GM12891 (cell line): ENCODE measurements at regions not wholly inside any gene's neighbourhood (a gene's known extent, or its start where the extent isn't known, plus 50 kb on each side); places are given as distances from the start of the nearest gene placed in this dataset.

Source experiments
- POLR2A ChIP-seq: IDR thresholded peaks from 2 replicates; pipeline ENCODE4 v1.6.1; 2011; ENCODE audit warnings: low read depth, low read length, control low read depth
- POLR2AphosphoS5 ChIP-seq: IDR thresholded peaks from 2 replicates; pipeline ENCODE4 v1.6.1; 2011; ENCODE audit warnings: low read depth, low read length, control low read depth
- TAF1 ChIP-seq: IDR thresholded peaks from 2 replicates; pipeline ENCODE4 v1.6.1; 2011; ENCODE audit warnings: low read depth, low read length, control low read depth

DNA sequence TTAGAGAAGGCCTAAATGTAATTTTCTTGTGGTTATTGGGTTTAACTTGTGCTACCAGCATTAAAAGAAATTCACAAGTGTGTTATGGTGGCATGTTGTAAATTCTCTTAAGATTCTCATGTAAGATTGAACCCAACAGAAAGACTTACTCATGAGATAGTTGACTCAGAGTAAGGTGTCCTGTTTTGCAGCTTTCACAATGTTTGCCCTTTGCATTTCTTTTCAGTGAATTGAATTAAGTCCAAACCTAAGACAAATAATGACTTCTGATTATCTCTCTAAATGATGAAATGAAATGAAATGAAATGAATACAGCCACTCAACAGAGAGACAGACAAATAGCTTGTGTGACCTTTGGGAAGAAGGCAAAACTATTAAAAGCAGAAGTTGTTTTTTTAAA, 1696.9 kb upstream of the WWC1 start:
- TF ChIP-seq POLR2A (no peak), POLR2AphosphoS5 (no peak), TAF1 (no peak)
